BLaER1 treated with 17β-estradiol and CSF1 and Interleukin-3, amounts not matched to agents 10 nM and 100 nM (cell line): ENCODE measurements at regions not wholly inside any gene's neighbourhood (a gene's known extent, or its start where the extent isn't known, plus 50 kb on each side); places are given as distances from the start of the nearest gene placed in this dataset.
"Not testable (repeated sequence)": the region's sequence is repeated elsewhere in the genome, so short reads cannot be mapped to it uniquely, and the experiment has no call there.

Experiments
- H3K27ac ChIP-seq, 11 experiments: shearing (Covaris generic); formaldehyde crosslinking; 2 replicates each; pipeline ENCODE4 v1.8.1; 2022
- H3K27me3 ChIP-seq, 11 experiments: shearing (Covaris generic); formaldehyde crosslinking; 2 replicates each; pipeline ENCODE4 v1.8.1; 2022
- H3K36me3 ChIP-seq, 11 experiments: shearing (Covaris generic); formaldehyde crosslinking; 2 replicates each; pipeline ENCODE4 v1.8.1; 2022
- H3K4me1 ChIP-seq, 10 experiments: shearing (Covaris generic); formaldehyde crosslinking; 2 replicates each; pipeline ENCODE4 v1.8.1; 2022
- H3K4me2 ChIP-seq, 11 experiments: shearing (Covaris generic); formaldehyde crosslinking; 2 replicates each; pipeline ENCODE4 v1.8.1; 2022
- H3K4me3 ChIP-seq, 10 experiments: shearing (Covaris generic); formaldehyde crosslinking; 2 replicates each; pipeline ENCODE4 v1.8.1; 2022
- H3K9ac ChIP-seq, 11 experiments: shearing (Covaris generic); formaldehyde crosslinking; 2 replicates each; pipeline ENCODE4 v1.8.1; 2022
- H3K9me3 ChIP-seq, 11 experiments: shearing (Covaris generic); formaldehyde crosslinking; replicated peaks in 1 of 11; 2 replicates each; pipeline ENCODE4 v1.8.1; 2022
- H4K20me1 ChIP-seq, 11 experiments: shearing (Covaris generic); formaldehyde crosslinking; 2 replicates each; pipeline ENCODE4 v1.8.1; 2022
- Cebpa-rat ChIP-seq, 11 experiments: shearing (Covaris generic); IDR thresholded peaks; 2 replicates each; pipeline ENCODE4 v1.8.1; 2022

- Histone ChIP-seq H3K27ac (peak overlapping the region in 4 of 11 experiments; percentile 76 to 84 (median 79); a peak in 7 of 22 replicates), H3K4me2 (peak overlapping the region in 8 of 11 experiments; percentile 53 to 91 (median 81); a peak in 16 of 22 replicates), H3K4me3 (no peak overlapping the region; a peak in 1 of 20 replicates), H3K36me3 (no peaks in the 10 kb centered on the region), H3K9me3 (no peaks in the 10 kb centered on the region), H3K4me1 (peaks cover 14 to 83% (median 76%) of the 10 kb centered on the region in 10 experiments), H4K20me1 (no peaks in the 10 kb centered on the region), H3K27me3 (no peaks in the 10 kb centered on the region), H3K9ac (peak overlapping the region in 4 of 11 experiments; percentile 4 to 72 (median 50); a peak in 2 of 22 replicates)
- no peak for TF ChIP-seq Cebpa-rat (IDR thresholded peaks at IDR 0.05)
These were observed 79.9 kb upstream of the VPREB1 start for GRCh38 chr22:22164541-22165272.

GRCh38 chr22:22161924-22162851 is 82.4 kb upstream of the VPREB1 start:
- Histone ChIP-seq H3K4me1 (peaks cover 15 to 81% (median 71%) of the 10 kb centered on the region in 10 experiments), H3K9ac (peak overlapping the region in 4 of 11 experiments; percentile 24 to 37 (median 29); a peak in 3 of 22 replicates), H4K20me1 (no peaks in the 10 kb centered on the region), H3K4me3 (no peak overlapping the region; a peak in 1 of 20 replicates), H3K4me2 (peak overlapping the region in 8 of 11 experiments; percentile 32 to 91 (median 74); a peak in 14 of 22 replicates), H3K9me3 (no peaks in the 10 kb centered on the region), H3K27ac (peak overlapping the region in 3 of 11 experiments; percentile 9 to 43 (median 23); a peak in 3 of 22 replicates), H3K27me3 (no peaks in the 10 kb centered on the region), H3K36me3 (no peaks in the 10 kb centered on the region)
- no peak for TF ChIP-seq Cebpa-rat (IDR thresholded peaks at IDR 0.05)

GRCh38 chr22:22160768-22161167 is 83.8 kb upstream of the VPREB1 start:
- H3K36me3 ChIP-seq, H3K27ac ChIP-seq, H3K9ac ChIP-seq, H4K20me1 ChIP-seq, H3K9me3 ChIP-seq, H3K4me3 ChIP-seq, H3K4me2 ChIP-seq, H3K27me3 ChIP-seq: not testable (repeated sequence)
- peaks cover 19 to 74% (median 64%) of the 10 kb centered on the region in 10 experiments for H3K4me1 ChIP-seq

GRCh38 chr22:22159384-22159783 is 85.2 kb upstream of the VPREB1 start:
- Histone ChIP-seq H3K9ac (no peak overlapping the region), H3K4me1 (peaks cover 19 to 60% (median 50%) of the 10 kb centered on the region in 10 experiments), H3K27me3 (no peaks in the 10 kb centered on the region), H3K9me3 (no peaks in the 10 kb centered on the region), H3K4me2 (peak overlapping the region in 6 of 11 experiments; percentile 0 to 43 (median 12); a peak in 6 of 22 replicates), H3K27ac (no peak overlapping the region), H3K4me3 (no peak overlapping the region), H4K20me1 (no peaks in the 10 kb centered on the region), H3K36me3 (no peaks in the 10 kb centered on the region)
- TF ChIP-seq Cebpa-rat (IDR thresholded peaks at IDR 0.05) = no peak

- Histone ChIP-seq H3K4me3 (no peak overlapping the region), H3K9ac (no peak overlapping the region), H3K4me1 (peaks cover 19 to 56% (median 46%) of the 10 kb centered on the region in 10 experiments), H4K20me1 (no peaks in the 10 kb centered on the region), H3K9me3 (no peaks in the 10 kb centered on the region), H3K36me3 (no peaks in the 10 kb centered on the region), H3K4me2 (peak overlapping the region in 5 of 11 experiments; percentile 0 to 43 (median 6); a peak in 6 of 22 replicates), H3K27me3 (no peaks in the 10 kb centered on the region), H3K27ac (no peak overlapping the region)
- TF ChIP-seq Cebpa-rat (IDR thresholded peaks at IDR 0.05) = no peak
These were observed 85.6 kb upstream of the VPREB1 start for GRCh38 chr22:22158965-22159364.

- Histone ChIP-seq H3K36me3 (no peaks in the 10 kb centered on the region), H3K27ac (no peak overlapping the region), H3K4me2 (no peak overlapping the region), H3K4me3 (no peak overlapping the region), H3K9ac (no peak overlapping the region), H3K27me3 (no peaks in the 10 kb centered on the region), H3K4me1 (peaks cover 19 to 50% (median 39%) of the 10 kb centered on the region in 10 experiments), H3K9me3 (no peaks in the 10 kb centered on the region), H4K20me1 (no peaks in the 10 kb centered on the region)
- no peak for TF ChIP-seq Cebpa-rat (IDR thresholded peaks at IDR 0.05)
These were observed 86.3 kb upstream of the VPREB1 start for GRCh38 chr22:22158207-22158816.

GRCh38 chr22:22157348-22157725 is 87.2 kb upstream of the VPREB1 start:
- peaks cover 19 to 40% (median 30%) of the 10 kb centered on the region in 10 experiments for H3K4me1 ChIP-seq
- H3K36me3 ChIP-seq = no peaks in the 10 kb centered on the region
- no peak overlapping the region for H3K4me3 ChIP-seq
- peak overlapping the region in 8 of 11 experiments; percentile 45 to 69 (median 60); a peak in 17 of 22 replicates for H3K27ac ChIP-seq
- peak overlapping the region; percentile 39 to 80 (median 73); a peak in 21 of 22 replicates for H3K4me2 ChIP-seq
- no peaks in the 10 kb centered on the region for H3K27me3 ChIP-seq
- H4K20me1 ChIP-seq = no peaks in the 10 kb centered on the region
- TF ChIP-seq Cebpa-rat (IDR thresholded peaks at IDR 0.05) = no peak
- H3K9me3 ChIP-seq = no peaks in the 10 kb centered on the region
- peak overlapping the region in 9 of 11 experiments; percentile 19 to 69 (median 31); a peak in 9 of 22 replicates for H3K9ac ChIP-seq

GRCh38 chr22:22156716-22157347 is 87.8 kb upstream of the VPREB1 start:
- peak overlapping the region in 10 of 11 experiments; percentile 19 to 69 (median 36); a peak in 12 of 22 replicates for H3K9ac ChIP-seq
- peak overlapping the region in 10 of 11 experiments; percentile 45 to 69 (median 60); a peak in 19 of 22 replicates for H3K27ac ChIP-seq
- H3K27me3 ChIP-seq = no peaks in the 10 kb centered on the region
- H3K4me2 ChIP-seq = peak overlapping the region; percentile 39 to 80 (median 73)
- no peaks in the 10 kb centered on the region for H3K9me3 ChIP-seq
- peak overlapping the region in 2 of 10 experiments; percentile 11 to 18; a peak in 3 of 20 replicates for H3K4me3 ChIP-seq
- no peaks in the 10 kb centered on the region for H3K36me3 ChIP-seq
- no peaks in the 10 kb centered on the region for H4K20me1 ChIP-seq
- no peak for TF ChIP-seq Cebpa-rat (IDR thresholded peaks at IDR 0.05)
- H3K4me1 ChIP-seq = peaks cover 19 to 35% (median 25%) of the 10 kb centered on the region in 10 experiments
